BJ (cell line): ENCODE measurements at regions not wholly inside any gene's neighbourhood (a gene's known extent, or its start where the extent isn't known, plus 50 kb on each side); places are given as distances from the start of the nearest gene placed in this dataset.
A peak's percentile ranks its signal among the peaks of the same experiment; 100 is the strongest.
"Not testable (repeated sequence)": the region's sequence is repeated elsewhere in the genome, so short reads cannot be mapped to it uniquely, and the experiment has no call there.

Experiments
- CTCF ChIA-PET: fragments of 350-600 bp; formaldehyde crosslinking; extraction: SDS; loops from one replicate; lab custom pipeline; 2021; ENCODE audit warnings: antibody characterized with exemption, inconsistent platforms; lab: Yijun Ruan, JAX
- POLR2A ChIA-PET: fragments of 300-600 bp; sonication (Branson Sonifier 250); formaldehyde crosslinking; extraction: SDS; loops from one replicate; lab custom pipeline; 2021; ENCODE audit warnings: antibody characterized with exemption; lab: Charles Lee
- DNase-seq: peaks from one replicate; pipeline ENCODE4 v3.0.0-alpha.2; 2011; ENCODE audit warnings: low read depth
- H3K27me3 ChIP-seq: 2 replicates; pipeline ENCODE4 v1.6.0; 2011; ENCODE audit warnings: low read length; ENCODE audit not compliant: control insufficient read depth, insufficient read depth
- H3K36me3 ChIP-seq: 2 replicates; pipeline ENCODE4 v1.5.1; 2011; ENCODE audit warnings: low read length; ENCODE audit not compliant: control insufficient read depth, insufficient read depth
- H3K4me3 ChIP-seq: 2 replicates; pipeline ENCODE4 v1.5.1; 2011; ENCODE audit warnings: low read depth, mild to moderate bottlenecking, control low read depth, low read length
- TF ChIP-seq, protein P1 (sequence below): IDR thresholded peaks from 2 replicates; pipeline ENCODE4 v1.5.1; 2011; ENCODE audit warnings: low read depth, mild to moderate bottlenecking, control low read depth, inconsistent platforms, low read length, moderate library complexity; ENCODE audit not compliant: insufficient read depth

DNA sequence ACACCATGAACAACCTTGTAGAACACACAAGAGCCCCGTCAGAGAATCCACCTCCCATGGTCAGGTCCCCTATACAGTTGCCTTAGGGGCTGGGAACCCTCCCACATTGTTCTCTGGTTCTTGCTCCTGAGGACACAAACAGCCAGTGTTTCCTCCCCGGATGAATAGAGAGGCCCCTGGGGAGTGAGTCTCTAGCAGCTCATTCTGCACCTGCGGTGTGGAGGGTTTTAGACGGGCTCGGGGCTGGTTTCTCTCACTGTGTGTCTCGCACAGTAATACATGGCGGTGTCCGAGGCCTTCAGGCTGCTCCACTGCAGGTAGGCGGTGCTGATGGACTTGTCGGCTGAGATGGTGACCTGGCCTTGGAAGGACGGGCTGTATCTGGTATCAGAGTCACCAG is 1052.1 kb downstream of the TMEM121 start:
- CTCF ChIA-PET, result no interaction called here
- Histone ChIP-seq H3K36me3 (no peaks in the 10 kb centered on the region), H3K27me3 (no peaks in the 10 kb centered on the region), H3K4me3 (no peak overlapping the region)
- POLR2A ChIA-PET, result no interaction called here
- TF ChIP-seq, protein P1, sequence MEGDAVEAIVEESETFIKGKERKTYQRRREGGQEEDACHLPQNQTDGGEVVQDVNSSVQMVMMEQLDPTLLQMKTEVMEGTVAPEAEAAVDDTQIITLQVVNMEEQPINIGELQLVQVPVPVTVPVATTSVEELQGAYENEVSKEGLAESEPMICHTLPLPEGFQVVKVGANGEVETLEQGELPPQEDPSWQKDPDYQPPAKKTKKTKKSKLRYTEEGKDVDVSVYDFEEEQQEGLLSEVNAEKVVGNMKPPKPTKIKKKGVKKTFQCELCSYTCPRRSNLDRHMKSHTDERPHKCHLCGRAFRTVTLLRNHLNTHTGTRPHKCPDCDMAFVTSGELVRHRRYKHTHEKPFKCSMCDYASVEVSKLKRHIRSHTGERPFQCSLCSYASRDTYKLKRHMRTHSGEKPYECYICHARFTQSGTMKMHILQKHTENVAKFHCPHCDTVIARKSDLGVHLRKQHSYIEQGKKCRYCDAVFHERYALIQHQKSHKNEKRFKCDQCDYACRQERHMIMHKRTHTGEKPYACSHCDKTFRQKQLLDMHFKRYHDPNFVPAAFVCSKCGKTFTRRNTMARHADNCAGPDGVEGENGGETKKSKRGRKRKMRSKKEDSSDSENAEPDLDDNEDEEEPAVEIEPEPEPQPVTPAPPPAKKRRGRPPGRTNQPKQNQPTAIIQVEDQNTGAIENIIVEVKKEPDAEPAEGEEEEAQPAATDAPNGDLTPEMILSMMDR, result no peak
- DNase-seq, result no peak

GRCh38 chr14:106579084-106579483 is 1052.7 kb downstream of the TMEM121 start:
- no peaks in the 10 kb centered on the region for H3K27me3 ChIP-seq
- no peak overlapping the region for H3K4me3 ChIP-seq
- no peak for DNase-seq
- TF ChIP-seq, protein P1, result no peak
- ChIA-PET POLR2A (no interaction called here), CTCF (no interaction called here)
- no peaks in the 10 kb centered on the region for H3K36me3 ChIP-seq

GRCh38 chr14:106585692-106586091 is 1059.3 kb downstream of the TMEM121 start:
- H3K27me3 ChIP-seq, result no peaks in the 10 kb centered on the region
- TF ChIP-seq, protein P1, result no peak
- no peak overlapping the region for H3K4me3 ChIP-seq
- ChIA-PET POLR2A (no interaction called here), CTCF (no interaction called here)
- no peaks in the 10 kb centered on the region for H3K36me3 ChIP-seq
- DNase-seq, result no peak

GRCh38 chr14:106586098-106586704 is 1059.8 kb downstream of the TMEM121 start:
- TF ChIP-seq, protein P1, result peak; percentile 7; the same call in 1 of the 2 replicates
- no peaks in the 10 kb centered on the region for H3K36me3 ChIP-seq
- POLR2A ChIA-PET, result no interaction called here
- no peak for DNase-seq
- CTCF ChIA-PET, result no interaction called here
- H3K27me3 ChIP-seq, result no peaks in the 10 kb centered on the region
- H3K4me3 ChIP-seq, result no peak overlapping the region

- H3K4me3 ChIP-seq, DNase-seq, H3K36me3 ChIP-seq, CTCF ChIA-PET, H3K27me3 ChIP-seq, POLR2A ChIA-PET: not testable (repeated sequence)
Measured at GRCh38 chr14:106591539-106591938, 1065.2 kb downstream of the TMEM121 start.

DNA sequence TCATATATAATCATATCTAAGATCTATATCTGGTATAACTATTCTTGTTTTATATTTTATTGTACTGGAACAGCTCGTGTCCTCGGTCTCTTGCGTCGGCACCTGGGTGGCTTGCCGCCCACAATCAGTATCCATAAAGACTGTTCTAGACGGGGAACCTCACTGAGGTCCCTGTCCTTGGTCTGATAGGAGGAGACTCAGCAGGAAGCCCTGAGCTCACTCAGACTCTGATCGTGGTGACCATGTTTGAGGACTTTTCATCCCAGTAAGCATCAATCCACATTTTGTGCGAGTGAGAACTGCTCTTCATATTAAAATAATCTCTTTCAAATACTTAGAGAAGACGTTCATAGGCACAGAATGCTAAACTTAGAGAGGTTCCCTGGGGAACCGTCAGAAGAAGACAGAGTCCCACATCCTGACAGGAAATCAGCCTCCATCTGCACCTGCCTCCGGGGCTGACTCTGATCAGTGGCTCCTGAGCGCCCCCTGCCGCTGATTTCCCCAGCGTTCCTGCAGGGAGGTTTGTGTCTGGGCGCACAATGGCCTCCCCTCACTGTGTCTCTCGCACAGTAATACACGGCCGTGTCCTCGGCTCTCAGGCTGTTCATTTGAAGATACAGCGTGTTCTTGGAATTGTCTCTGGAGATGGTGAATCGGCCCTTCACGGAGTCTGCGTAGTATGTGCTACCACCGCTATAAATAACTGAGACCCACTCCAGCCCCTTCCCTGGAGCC is 1065.9 kb downstream of the TMEM121 start:
- H3K27me3 ChIP-seq, H3K4me3 ChIP-seq, CTCF ChIA-PET, H3K36me3 ChIP-seq, DNase-seq, POLR2A ChIA-PET: not testable (repeated sequence)
